ENCODE measurements at regions not wholly inside any gene's neighbourhood (a gene's known extent, or its start where the extent isn't known, plus 50 kb on each side); places are given as distances from the start of the nearest gene placed in this dataset.

DNA sequence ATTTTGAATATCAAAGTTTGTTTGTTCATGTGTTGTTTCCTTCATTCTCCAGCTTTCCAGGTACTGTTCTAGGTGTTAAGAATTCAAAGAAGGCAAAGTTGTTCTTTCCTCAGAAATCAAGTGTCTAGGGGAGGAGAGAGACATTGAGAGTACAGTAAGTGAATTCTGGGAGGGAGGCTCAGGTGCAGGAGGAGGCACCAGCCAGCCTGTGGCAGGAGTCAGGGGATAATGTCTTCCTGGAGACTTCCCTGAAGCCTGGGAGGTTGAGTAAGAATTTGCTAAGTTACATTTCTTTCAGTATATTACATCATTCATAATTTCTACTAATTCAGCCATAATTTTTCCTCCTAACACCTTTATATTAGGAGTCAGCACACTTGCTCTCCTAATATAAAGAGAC, 462.1 kb downstream of the TDRD15 start (continued):
- TF ChIP-seq ZNF781 (CRISPR knock-in tag; IDR thresholded peaks at IDR 0.05; ENCODE audit: borderline replicate concordance, not compliant biosample characterization) (no peak), TMF1 (CRISPR knock-in tag; IDR thresholded peaks at IDR 0.05; ENCODE audit: low read depth) (no peak), ZNF20 (CRISPR knock-in tag; IDR thresholded peaks at IDR 0.05) (no peak)

DNA sequence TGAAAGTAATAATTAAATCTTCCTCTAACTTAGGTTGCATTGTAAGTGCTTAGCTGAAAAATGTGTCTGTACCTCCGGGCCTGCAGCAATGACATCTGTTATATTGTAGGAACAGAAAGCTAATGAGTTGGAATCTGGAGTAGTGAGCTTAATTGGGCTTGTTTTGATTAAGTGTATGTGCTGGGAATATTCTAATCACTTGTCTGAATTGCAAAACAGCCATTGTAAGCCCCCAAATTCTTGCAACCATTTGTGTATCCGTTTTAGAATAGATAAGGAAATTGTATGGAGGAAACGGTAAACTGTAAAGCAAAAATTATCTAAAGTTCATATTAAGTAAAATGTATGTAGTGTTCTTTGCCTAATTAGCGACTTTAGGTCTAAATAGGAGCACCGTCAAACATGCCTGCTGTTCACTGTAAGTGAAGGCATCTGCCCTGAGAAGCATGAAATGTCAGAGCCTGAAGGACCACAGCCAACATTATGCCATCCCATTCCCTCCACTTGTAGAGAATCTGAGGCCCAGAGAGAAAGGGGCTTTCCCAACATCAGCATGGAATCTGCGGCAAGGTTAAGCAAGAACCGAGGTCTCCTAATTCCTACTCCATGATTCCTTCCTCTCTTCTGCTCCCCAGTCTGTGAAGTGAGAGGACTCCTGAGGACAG, 466.4 kb downstream of the TDRD15 start:
- WGBS (ENCODE audit: low lambda C conversion rate): 3% methylated on average over 7 of the region's 7 CpGs
- CTCF ChIA-PET (ENCODE audit: low intra/inter-chr PET ratio, low total read pairs): no interaction called here
- no peaks in the 10 kb centered on the region for H3K79me2 ChIP-seq (ENCODE audit: insufficient read depth, low read length)
- H3K4me1 ChIP-seq (ENCODE audit: insufficient read depth, low read length): no peaks in the 10 kb centered on the region
- H4K20me1 ChIP-seq (ENCODE audit: insufficient read depth, low read length): no peaks in the 10 kb centered on the region
- BruUV-seq (replicated peaks): no TSS peak
- H3K27me3 ChIP-seq (ENCODE audit: control insufficient read depth in 1 of 2, insufficient read depth in 2 of 2, low read length in 2 of 2): no peaks in the 10 kb centered on the region
- no peak overlapping the region for H2AFZ ChIP-seq (ENCODE audit: low read length)
- in situ Hi-C loops (cut with HindIII; ENCODE audit: extremely low pct_ligation_motif_present, low pct_unique_long_range_greater_than_20kb): no loop called here
- H3K4me3 ChIP-seq (replicated peaks in 1 of 3; ENCODE audit: insufficient read depth in 1 of 3, low read depth in 2 of 3, low read length in 3 of 3): no peak overlapping the region
- intact Hi-C loops (cut with micrococcal nuclease; ENCODE audit: unreplicated experiment): no loop called here
- FAIRE-seq (no peak), ATAC-seq (no peak), DNase-seq (ENCODE audit: low spot score) (no peak)
- H3K36me3 ChIP-seq (replicated peaks in 1 of 2; ENCODE audit: control insufficient read depth in 1 of 2, insufficient read depth in 2 of 2, low read length in 2 of 2): no peaks in the 10 kb centered on the region
- POLR2A ChIA-PET: no interaction called here
- H3K27ac ChIP-seq (ENCODE audit: extremely low read length, insufficient read depth, low read length): no peak overlapping the region
- H3K4me2 ChIP-seq (ENCODE audit: low read depth, low read length): no peak overlapping the region
- TF ChIP-seq, protein P1, sequence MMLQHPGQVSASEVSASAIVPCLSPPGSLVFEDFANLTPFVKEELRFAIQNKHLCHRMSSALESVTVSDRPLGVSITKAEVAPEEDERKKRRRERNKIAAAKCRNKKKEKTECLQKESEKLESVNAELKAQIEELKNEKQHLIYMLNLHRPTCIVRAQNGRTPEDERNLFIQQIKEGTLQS (CRISPR knock-in tag; IDR thresholded peaks at IDR 0.05): no peak
- TF ChIP-seq, protein P2, sequence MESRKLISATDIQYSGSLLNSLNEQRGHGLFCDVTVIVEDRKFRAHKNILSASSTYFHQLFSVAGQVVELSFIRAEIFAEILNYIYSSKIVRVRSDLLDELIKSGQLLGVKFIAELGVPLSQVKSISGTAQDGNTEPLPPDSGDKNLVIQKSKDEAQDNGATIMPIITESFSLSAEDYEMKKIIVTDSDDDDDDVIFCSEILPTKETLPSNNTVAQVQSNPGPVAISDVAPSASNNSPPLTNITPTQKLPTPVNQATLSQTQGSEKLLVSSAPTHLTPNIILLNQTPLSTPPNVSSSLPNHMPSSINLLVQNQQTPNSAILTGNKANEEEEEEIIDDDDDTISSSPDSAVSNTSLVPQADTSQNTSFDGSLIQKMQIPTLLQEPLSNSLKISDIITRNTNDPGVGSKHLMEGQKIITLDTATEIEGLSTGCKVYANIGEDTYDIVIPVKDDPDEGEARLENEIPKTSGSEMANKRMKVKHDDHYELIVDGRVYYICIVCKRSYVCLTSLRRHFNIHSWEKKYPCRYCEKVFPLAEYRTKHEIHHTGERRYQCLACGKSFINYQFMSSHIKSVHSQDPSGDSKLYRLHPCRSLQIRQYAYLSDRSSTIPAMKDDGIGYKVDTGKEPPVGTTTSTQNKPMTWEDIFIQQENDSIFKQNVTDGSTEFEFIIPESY (CRISPR knock-in tag; IDR thresholded peaks at IDR 0.05): no peak
- no peaks in the 10 kb centered on the region for H3K9me3 ChIP-seq (ENCODE audit: low read length)
- no peak overlapping the region for H3K9ac ChIP-seq (ENCODE audit: insufficient read depth, low read depth, low read length)

All from HepG2 (cell line).